Neural cell (in vitro differentiated cells): ENCODE measurements at regions not wholly inside any gene's neighbourhood (a gene's known extent, or its start where the extent isn't known, plus 50 kb on each side); places are given as distances from the start of the nearest gene placed in this dataset.

ENCODE experiments used
- H2AFZ ChIP-seq: fragments of 200-600, 300-800 bp; sonication (generic), shearing (Covaris generic); 2 replicates; pipeline ENCODE4 v1.6.0; 2014; ENCODE audit warnings: low read depth, mild to moderate bottlenecking, antibody characterized with exemption, low read length, moderate library complexity
- H3F3A ChIP-seq: fragments of 200-600 bp; shearing (Covaris generic); 2 replicates; pipeline ENCODE4 v1.6.1; 2016; ENCODE audit warnings: mild to moderate bottlenecking, moderate library complexity, mixed read lengths, antibody characterized with exemption, low read length; ENCODE audit not compliant: insufficient read depth, poor library complexity, severe bottlenecking
- H3K27ac ChIP-seq: fragments of 200-600, 300-800 bp; sonication (generic), shearing (Covaris generic); 2 replicates; pipeline ENCODE4 v1.5.1; 2014; ENCODE audit warnings: mild to moderate bottlenecking, low read length, moderate library complexity
- H3K27me3 ChIP-seq: fragments of 300-800, 200-600 bp; sonication (generic), shearing (Covaris generic); 2 replicates; pipeline ENCODE4 v1.6.0; 2014; ENCODE audit warnings: mild to moderate bottlenecking, low read depth, low read length, moderate library complexity; ENCODE audit not compliant: insufficient read depth
- H3K36me3 ChIP-seq: fragments of 300-800, 200-600 bp; sonication (generic), shearing (Covaris generic); 2 replicates; pipeline ENCODE4 v1.5.1; 2014; ENCODE audit warnings: mild to moderate bottlenecking, antibody characterized with exemption, low read length, moderate library complexity; ENCODE audit not compliant: insufficient read depth
- H3K4me2 ChIP-seq: fragments of 300-800, 200-600 bp; sonication (generic), shearing (Covaris generic); 2 replicates; pipeline ENCODE4 v1.6.0; 2014; ENCODE audit warnings: mild to moderate bottlenecking, low read length
- H3K4me3 ChIP-seq: fragments of 300-800, 200-600 bp; sonication (generic), shearing (Covaris generic); 2 replicates; pipeline ENCODE4 v1.5.1; 2014; ENCODE audit warnings: mild to moderate bottlenecking, low read length, moderate library complexity
- H3K79me2 ChIP-seq: fragments of 200-600 bp; shearing (Covaris generic); replicated peaks from 2 replicates; pipeline ENCODE4 v1.6.0; 2014; ENCODE audit warnings: mild to moderate bottlenecking, low read length, moderate library complexity; ENCODE audit not compliant: insufficient read depth
- H3K9ac ChIP-seq: fragments of 300-800, 200-600 bp; sonication (generic), shearing (Covaris generic); 2 replicates; pipeline ENCODE4 v1.6.1; 2016; ENCODE audit warnings: mild to moderate bottlenecking, low read length, mixed read lengths
- H3K9me2 ChIP-seq: fragments of 200-600 bp; shearing (Covaris generic); 2 replicates; pipeline ENCODE4 v1.6.1; 2016; ENCODE audit warnings: mild to moderate bottlenecking, low read length, mixed read lengths; ENCODE audit not compliant: insufficient read depth
- H3K9me3 ChIP-seq: fragments of 200-600, 300-800 bp; sonication (generic), shearing (Covaris generic); 2 replicates; pipeline ENCODE4 v1.6.1; 2016; ENCODE audit warnings: mild to moderate bottlenecking, mixed run types, low read length, moderate library complexity, mixed read lengths
- H4K20me1 ChIP-seq: fragments of 200-600 bp; shearing (Covaris generic); 2 replicates; pipeline ENCODE4 v1.6.1; 2016; ENCODE audit warnings: mild to moderate bottlenecking, mixed run types; ENCODE audit not compliant: insufficient read depth
- EP300 ChIP-seq: fragments of 450-650 bp; conservative IDR thresholded peaks from 2 replicates; pipeline ENCODE4 v1.6.1; 2014; ENCODE audit warnings: antibody characterized with exemption, mild to moderate bottlenecking, moderate library complexity; ENCODE audit not compliant: poor library complexity, severe bottlenecking
- EZH2 ChIP-seq: fragments of 200-600, 300-800 bp; shearing (Covaris generic), sonication (generic); IDR thresholded peaks from 2 replicates; pipeline ENCODE4 v1.6.1; 2014; ENCODE audit warnings: antibody characterized with exemption, low read length, borderline replicate concordance, mild to moderate bottlenecking; ENCODE audit not compliant: insufficient read depth, poor library complexity, severe bottlenecking
- MXI1 ChIP-seq: fragments of 450-650 bp; conservative IDR thresholded peaks from 2 replicates; pipeline ENCODE4 v1.6.1; 2014; ENCODE audit warnings: antibody characterized with exemption, mild to moderate bottlenecking; ENCODE audit not compliant: poor library complexity, severe bottlenecking
- POLR2AphosphoS5 ChIP-seq: IDR thresholded peaks from 2 replicates; pipeline ENCODE4 v1.6.1; 2012
- RAD21 ChIP-seq: fragments of 450-650 bp; conservative IDR thresholded peaks from 2 replicates; pipeline ENCODE4 v1.6.1; 2014; ENCODE audit warnings: antibody characterized with exemption, mild to moderate bottlenecking, moderate library complexity
- REST ChIP-seq: IDR thresholded peaks from 2 replicates; pipeline ENCODE4 v1.6.1; 2012; ENCODE audit warnings: borderline replicate concordance
- SMC3 ChIP-seq: fragments of 450-650 bp; conservative IDR thresholded peaks from 2 replicates; pipeline ENCODE4 v1.6.1; 2014; ENCODE audit warnings: antibody characterized with exemption, mild to moderate bottlenecking, moderate library complexity; ENCODE audit not compliant: poor library complexity
- TAF1 ChIP-seq: IDR thresholded peaks from 2 replicates; pipeline ENCODE4 v1.6.1; 2012; ENCODE audit warnings: low read depth
- TF ChIP-seq, protein P1 (sequence below): fragments of 450-650 bp; IDR thresholded peaks from 2 replicates; pipeline ENCODE4 v1.5.1; 2014; ENCODE audit warnings: antibody characterized with exemption, mild to moderate bottlenecking, moderate library complexity; ENCODE audit not compliant: poor library complexity, severe bottlenecking

- Histone ChIP-seq H3K9ac (peak overlapping the region; percentile 69), H3K4me2 (peak overlapping the region; percentile 87)
Measured at GRCh38 chr19:30229525-30230174, 142.5 kb upstream of the ZNF536 start.

DNA sequence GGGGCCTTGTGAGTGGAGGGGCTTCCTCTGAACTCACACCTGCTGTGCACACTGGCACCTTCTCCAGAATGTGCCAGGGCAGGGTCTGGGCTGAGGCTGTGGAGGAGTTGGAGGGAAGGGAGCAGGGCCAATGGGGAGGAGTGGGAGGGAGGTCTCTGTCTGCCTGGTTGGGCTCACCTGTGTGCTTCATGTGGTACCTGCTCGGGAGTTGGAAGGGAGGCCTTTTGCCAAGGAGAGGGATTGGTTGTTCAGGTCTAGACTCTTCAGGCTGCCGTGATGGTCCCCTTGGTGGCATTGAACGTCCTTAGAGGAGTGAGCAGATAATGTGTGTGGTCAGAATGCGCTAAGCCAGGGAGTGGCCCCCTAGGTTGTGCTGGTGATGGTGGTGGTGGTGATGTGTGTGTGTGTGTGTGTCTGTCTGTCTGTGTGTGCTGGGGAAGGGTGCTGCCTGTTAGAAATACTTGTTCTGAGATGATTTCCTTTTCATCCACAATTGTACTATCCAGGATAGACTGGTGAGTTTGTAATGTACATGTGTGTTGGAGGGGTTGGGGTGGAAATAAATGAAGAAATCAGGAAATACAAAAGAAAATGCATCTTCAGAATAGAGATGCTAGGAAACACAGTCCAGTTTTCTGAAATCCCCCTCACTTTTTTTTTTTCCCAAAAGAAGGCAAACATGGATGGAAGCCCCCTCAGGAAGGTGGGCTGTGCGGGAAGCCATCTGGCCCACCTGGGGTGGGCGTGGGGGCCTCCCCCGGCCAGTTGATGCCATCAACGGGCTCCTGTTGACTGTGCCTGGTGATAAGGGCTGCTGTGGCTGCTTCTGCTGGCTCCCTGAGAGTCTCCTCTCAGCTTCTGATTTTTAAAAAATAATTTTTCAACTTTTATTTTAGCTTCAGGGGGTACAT, 140.5 kb upstream of the ZNF536 start:
- no peak overlapping the region for H3K9ac ChIP-seq
- H3K4me3 ChIP-seq = peak overlapping the region; percentile 11
- H3K27me3 ChIP-seq = peaks cover 17% of the 10 kb centered on the region
- no peak overlapping the region for H3K4me2 ChIP-seq
- peaks cover 4% of the 10 kb centered on the region for H3F3A ChIP-seq
- H4K20me1 ChIP-seq = no peaks in the 10 kb centered on the region
- H3K9me3 ChIP-seq = no peaks in the 10 kb centered on the region
- H3K27ac ChIP-seq = no peak overlapping the region
- no peaks in the 10 kb centered on the region for H3K9me2 ChIP-seq
- H3K79me2 ChIP-seq = peaks cover 2% of the 10 kb centered on the region
- H3K36me3 ChIP-seq = no peaks in the 10 kb centered on the region
- no peak overlapping the region for H2AFZ ChIP-seq
- TF ChIP-seq EP300 (no peak), REST (no peak), EZH2 (no peak)
- TF ChIP-seq, protein P1, sequence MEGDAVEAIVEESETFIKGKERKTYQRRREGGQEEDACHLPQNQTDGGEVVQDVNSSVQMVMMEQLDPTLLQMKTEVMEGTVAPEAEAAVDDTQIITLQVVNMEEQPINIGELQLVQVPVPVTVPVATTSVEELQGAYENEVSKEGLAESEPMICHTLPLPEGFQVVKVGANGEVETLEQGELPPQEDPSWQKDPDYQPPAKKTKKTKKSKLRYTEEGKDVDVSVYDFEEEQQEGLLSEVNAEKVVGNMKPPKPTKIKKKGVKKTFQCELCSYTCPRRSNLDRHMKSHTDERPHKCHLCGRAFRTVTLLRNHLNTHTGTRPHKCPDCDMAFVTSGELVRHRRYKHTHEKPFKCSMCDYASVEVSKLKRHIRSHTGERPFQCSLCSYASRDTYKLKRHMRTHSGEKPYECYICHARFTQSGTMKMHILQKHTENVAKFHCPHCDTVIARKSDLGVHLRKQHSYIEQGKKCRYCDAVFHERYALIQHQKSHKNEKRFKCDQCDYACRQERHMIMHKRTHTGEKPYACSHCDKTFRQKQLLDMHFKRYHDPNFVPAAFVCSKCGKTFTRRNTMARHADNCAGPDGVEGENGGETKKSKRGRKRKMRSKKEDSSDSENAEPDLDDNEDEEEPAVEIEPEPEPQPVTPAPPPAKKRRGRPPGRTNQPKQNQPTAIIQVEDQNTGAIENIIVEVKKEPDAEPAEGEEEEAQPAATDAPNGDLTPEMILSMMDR = no peak

More at GRCh38 chr19:30229525-30230174, 142.5 kb upstream of the ZNF536 start:
- Histone ChIP-seq H4K20me1 (no peaks in the 10 kb centered on the region), H3K36me3 (no peaks in the 10 kb centered on the region), H3K4me3 (peak overlapping the region; percentile 84), H3K27ac (peak overlapping the region; percentile 23), H3K9me3 (no peaks in the 10 kb centered on the region), H3K79me2 (no peaks in the 10 kb centered on the region), H3F3A (peaks cover 8% of the 10 kb centered on the region), H3K9me2 (no peaks in the 10 kb centered on the region), H2AFZ (no peak overlapping the region), H3K27me3 (peaks cover 27% of the 10 kb centered on the region)
- no peak for TF ChIP-seq TAF1
- TF ChIP-seq, protein P1 = no peak
- no peak for TF ChIP-seq SMC3
- no peak for TF ChIP-seq POLR2AphosphoS5
- TF ChIP-seq RAD21 = no peak
- TF ChIP-seq EP300 = no peak
- TF ChIP-seq EZH2 = no peak
- TF ChIP-seq REST = no peak
- no peak for TF ChIP-seq MXI1
